ENCODE measurements at regions not wholly inside any gene's neighbourhood (a gene's known extent, or its start where the extent isn't known, plus 50 kb on each side); places are given as distances from the start of the nearest gene placed in this dataset.

- no peak for DNase-seq
Measured at GRCh38 chr2:120953066-120953756, 217.5 kb downstream of the GLI2 start.

- DNase-seq = no peak
Measured at GRCh38 chr2:120953843-120954584, 218.3 kb downstream of the GLI2 start.

GRCh38 chr2:120954939-120955338, 219.3 kb downstream of the GLI2 start:
- no peak for DNase-seq

GRCh38 chr2:120955427-120955826, 219.8 kb downstream of the GLI2 start:
- no peak for DNase-seq

- DNase-seq = no peak
Measured at GRCh38 chr2:120956486-120957156, 221.0 kb downstream of the GLI2 start.

GRCh38 chr2:120957905-120958304, 222.2 kb downstream of the GLI2 start:
- DNase-seq = no peak

GRCh38 chr2:120958623-120959366, 223.1 kb downstream of the GLI2 start:
- no peak for DNase-seq

- no peak for DNase-seq
Measured at GRCh38 chr2:120959426-120959825, 223.8 kb downstream of the GLI2 start.

GRCh38 chr2:120960770-120961366, 225.2 kb downstream of the GLI2 start:
- DNase-seq = no peak

- DNase-seq = no peak
Measured at GRCh38 chr2:120961396-120961795, 225.7 kb downstream of the GLI2 start.

GRCh38 chr2:120963997-120964705, 228.5 kb downstream of the GLI2 start:
- no peak for DNase-seq

GRCh38 chr2:120964819-120965218, 229.2 kb downstream of the GLI2 start:
- no peak for DNase-seq

GRCh38 chr2:120966510-120967254, 231.0 kb downstream of the GLI2 start:
- no peak for DNase-seq

GRCh38 chr2:120968307-120969015, 232.8 kb downstream of the GLI2 start:
- no peak for DNase-seq

- no peak for DNase-seq
Measured at GRCh38 chr2:120969613-120970355, 234.1 kb downstream of the GLI2 start.

- DNase-seq = no peak
Measured at GRCh38 chr2:120971866-120972265, 236.2 kb downstream of the GLI2 start.

GRCh38 chr2:120972286-120972685, 236.6 kb downstream of the GLI2 start:
- DNase-seq = no peak

- no peak for DNase-seq
Measured at GRCh38 chr2:120973196-120973595, 237.5 kb downstream of the GLI2 start.

- no peak for DNase-seq
Measured at GRCh38 chr2:120974950-120975349, 239.3 kb downstream of the GLI2 start.

Measured in right lung (tissue), 2 donors.